Caco-2 (cell line): ENCODE measurements at regions not wholly inside any gene's neighbourhood (a gene's known extent, or its start where the extent isn't known, plus 50 kb on each side); places are given as distances from the start of the nearest gene placed in this dataset.

Experiments used
- BruUV-seq: library from RNA; stranded (reverse); fragments of 400-500 nt; replicated peaks from 2 replicates; lab custom pipeline; 2021; lab: Mats Ljungman, UMichigan
- CTCF ChIA-PET: fragments of 300-600 bp; sonication (Branson Sonifier 250); formaldehyde crosslinking; loops from one replicate; lab custom pipeline; 2022; ENCODE audit warnings: antibody characterized with exemption; lab: Charles Lee
- POLR2A ChIA-PET: fragments of 300-600 bp; sonication (Branson Sonifier 250); formaldehyde crosslinking; loops from one replicate; lab custom pipeline; 2022; ENCODE audit warnings: antibody characterized with exemption; lab: Charles Lee
- DNase-seq, 2 experiments: peaks; one replicate each; pipeline versions ENCODE4 v3.0.0 to v3.0.0-alpha.2; 2020 to 2022
- H3K27me3 ChIP-seq: replicated peaks from 2 replicates; pipeline ENCODE4 v1.6.0; 2011; ENCODE audit warnings: low read length; ENCODE audit not compliant: control insufficient read depth, insufficient read depth
- H3K36me3 ChIP-seq: 2 replicates; pipeline ENCODE4 v1.5.1; 2011; ENCODE audit warnings: low read length; ENCODE audit not compliant: control insufficient read depth, insufficient read depth
- H3K4me1 ChIP-seq: fragments of 250-450 bp; sonication (Bioruptor Pico); 2 replicates; pipeline ENCODE4 v1.5.1; 2020; ENCODE audit warnings: mild to moderate bottlenecking
- H3K4me3 ChIP-seq: 2 replicates; pipeline ENCODE4 v1.5.1; 2011; ENCODE audit warnings: low read depth, mild to moderate bottlenecking, control low read depth, low read length
- H3K9me3 ChIP-seq: fragments of 250-450 bp; sonication (Bioruptor Pico); 2 replicates; pipeline ENCODE4 v1.5.1; 2020; ENCODE audit warnings: mild to moderate bottlenecking, moderate library complexity
- H3K27ac Mint-ChIP-seq: one replicate; pipeline ENCODE4 v1.8.0; 2022; ENCODE audit warnings: mixed read lengths; ENCODE audit not compliant: unreplicated experiment
- H3K27me3 Mint-ChIP-seq: one replicate; pipeline ENCODE4 v1.8.0; 2022; ENCODE audit warnings: mixed read lengths; ENCODE audit not compliant: insufficient read depth, unreplicated experiment
- H3K36me3 Mint-ChIP-seq: one replicate; pipeline ENCODE4 v1.8.0; 2022; ENCODE audit warnings: mild to moderate bottlenecking, mixed read lengths; ENCODE audit not compliant: insufficient read depth, unreplicated experiment
- H3K4me1 Mint-ChIP-seq: one replicate; pipeline ENCODE4 v1.8.0; 2022; ENCODE audit warnings: low read depth, mixed read lengths; ENCODE audit not compliant: unreplicated experiment
- H3K4me3 Mint-ChIP-seq: one replicate; pipeline ENCODE4 v1.8.0; 2022; ENCODE audit warnings: mild to moderate bottlenecking, moderate library complexity, mixed read lengths; ENCODE audit not compliant: unreplicated experiment
- H3K9me3 Mint-ChIP-seq: one replicate; pipeline ENCODE4 v1.8.0; 2022; ENCODE audit warnings: mixed read lengths; ENCODE audit not compliant: unreplicated experiment
- CTCF ChIP-seq, 2 experiments: fragments of 200-600 bp in 1 of 2; IDR thresholded peaks; 1 replicate in 1 of 2; 2 replicates in 1 of 2; pipeline versions ENCODE4 v1.5.1 to v1.8.0; 2011 to 2022; ENCODE audit warnings: antibody characterized with exemption in 1 of 2, control low read depth in 1 of 2, inconsistent platforms in 1 of 2, low read depth in 1 of 2, low read length in 1 of 2, mild to moderate bottlenecking in 1 of 2, moderate library complexity in 1 of 2; ENCODE audit not compliant: insufficient read depth in 1 of 2, severe bottlenecking in 1 of 2, unreplicated experiment in 1 of 2
- intact Hi-C: fragments of 100-400 bp; cut with micrococcal nuclease; formaldehyde crosslinking; loops from one replicate; pipeline ENCODE4 v1.10.0; 2022; ENCODE audit not compliant: unreplicated experiment

GRCh38 chr9:129467004-129467588, 153.8 kb downstream of the C9orf50 start:
- no peak overlapping the region for H3K4me3 Mint-ChIP-seq
- peaks cover 14% of the 10 kb centered on the region for H3K4me1 ChIP-seq

GRCh38 chr9:129465834-129466535, 154.9 kb downstream of the C9orf50 start:
- POLR2A ChIA-PET, result no interaction called here
- BruUV-seq, result no TSS peak
- no peaks in the 10 kb centered on the region for H3K27me3 Mint-ChIP-seq
- H3K9me3 Mint-ChIP-seq, result no peaks in the 10 kb centered on the region
- Histone ChIP-seq H3K27me3 (no peaks in the 10 kb centered on the region), H3K9me3 (no peaks in the 10 kb centered on the region), H3K4me3 (no peak overlapping the region), H3K36me3 (no peaks in the 10 kb centered on the region), H3K4me1 (peaks cover 20% of the 10 kb centered on the region)
- no peak for DNase-seq
- CTCF ChIA-PET, result no interaction called here
- intact Hi-C loops, result no loop called here
- peaks cover 11% of the 10 kb centered on the region for H3K36me3 Mint-ChIP-seq
- no peak overlapping the region for H3K4me3 Mint-ChIP-seq
- no peak overlapping the region for H3K27ac Mint-ChIP-seq
- TF ChIP-seq CTCF (IDR thresholded peaks at IDR 0.05; ENCODE audit: insufficient read depth in 1 of 2, low read depth in 1 of 2, low read length in 1 of 2, severe bottlenecking in 1 of 2, unreplicated experiment in 1 of 2), result no peak
- peaks cover 28% of the 10 kb centered on the region for H3K4me1 Mint-ChIP-seq

More at GRCh38 chr9:129467004-129467588, 153.8 kb downstream of the C9orf50 start:
- Mint-ChIP-seq H3K4me1 (peaks cover 28% of the 10 kb centered on the region), H3K27ac (no peak overlapping the region), H3K9me3 (no peaks in the 10 kb centered on the region), H3K27me3 (no peaks in the 10 kb centered on the region), H3K36me3 (peaks cover 11% of the 10 kb centered on the region)
- TF ChIP-seq CTCF (IDR thresholded peaks at IDR 0.05; ENCODE audit: insufficient read depth in 1 of 2, low read depth in 1 of 2, low read length in 1 of 2, severe bottlenecking in 1 of 2, unreplicated experiment in 1 of 2), result no peak
- Histone ChIP-seq H3K27me3 (no peaks in the 10 kb centered on the region), H3K4me3 (no peak overlapping the region), H3K9me3 (no peaks in the 10 kb centered on the region), H3K36me3 (no peaks in the 10 kb centered on the region)
- POLR2A ChIA-PET, result no interaction called here
- intact Hi-C loops, result no loop called here
- CTCF ChIA-PET, result interaction anchor here (0.6 kb wide), 1 partner anchor 30 kb away, joined by 3 read pairs; no protein-coding TSS in a partner anchor
- DNase-seq, result no peak
- BruUV-seq, result no TSS peak

- Histone ChIP-seq H3K4me3 (no peak overlapping the region), H3K36me3 (no peaks in the 10 kb centered on the region), H3K4me1 (peaks cover 18% of the 10 kb centered on the region), H3K9me3 (no peaks in the 10 kb centered on the region), H3K27me3 (no peaks in the 10 kb centered on the region)
- Mint-ChIP-seq H3K36me3 (peaks cover 15% of the 10 kb centered on the region), H3K27me3 (no peaks in the 10 kb centered on the region), H3K4me3 (no peak overlapping the region), H3K9me3 (no peaks in the 10 kb centered on the region), H3K27ac (no peak overlapping the region), H3K4me1 (peaks cover 28% of the 10 kb centered on the region)
- intact Hi-C loops, result no loop called here
- CTCF ChIA-PET, result interaction anchor here (0.7 kb wide), 1 partner anchor 29 kb away, joined by 5 read pairs; no protein-coding TSS in a partner anchor
- TF ChIP-seq CTCF (IDR thresholded peaks at IDR 0.05; ENCODE audit: insufficient read depth in 1 of 2, low read depth in 1 of 2, low read length in 1 of 2, severe bottlenecking in 1 of 2, unreplicated experiment in 1 of 2), result no peak
- no peak for DNase-seq
- POLR2A ChIA-PET, result no interaction called here
- BruUV-seq, result no TSS peak
Observed at GRCh38 chr9:129464972-129465833, 155.7 kb downstream of the C9orf50 start.
